Nucleus accumbens (tissue), 56 donors: ENCODE measurements at regions not wholly inside any gene's neighbourhood (a gene's known extent, or its start where the extent isn't known, plus 50 kb on each side); places are given as distances from the start of the nearest gene placed in this dataset.
"Not testable (repeated sequence)": the region's sequence is repeated elsewhere in the genome, so short reads cannot be mapped to it uniquely, and the experiment has no call there.

Experiments used
- DNase-seq, 56 donors: peaks; one replicate each; lab custom pipeline; 2025; lab: John Stamatoyannopoulos, UW

- no peak for DNase-seq
These were observed 183.9 kb downstream of the ETNK1 start for GRCh38 chr12:22808860-22809259.

GRCh38 chr12:22810036-22810435 lies 185.1 kb downstream of the ETNK1 start:
- no peak for DNase-seq

GRCh38 chr12:22812531-22812930 lies 187.6 kb downstream of the ETNK1 start:
- DNase-seq: no peak

GRCh38 chr12:22821985-22822384 lies 197.0 kb downstream of the ETNK1 start:
- no peak for DNase-seq

- DNase-seq: no peak
These were observed 201.1 kb downstream of the ETNK1 start for GRCh38 chr12:22826026-22826425.

GRCh38 chr12:22826446-22826981 lies 201.5 kb downstream of the ETNK1 start:
- DNase-seq: not testable (repeated sequence)

- DNase-seq: no peak
These were observed 203.1 kb downstream of the ETNK1 start for GRCh38 chr12:22828066-22828465.

GRCh38 chr12:22835431-22835830 lies 210.5 kb downstream of the ETNK1 start:
- DNase-seq: no peak

- no peak for DNase-seq
These were observed 225.2 kb downstream of the ETNK1 start for GRCh38 chr12:22850185-22850584.

- no peak for DNase-seq
These were observed 226.6 kb downstream of the ETNK1 start for GRCh38 chr12:22851532-22851931.

- no peak for DNase-seq
These were observed 230.5 kb downstream of the ETNK1 start for GRCh38 chr12:22855456-22855855.

- DNase-seq: no peak
These were observed 231.2 kb downstream of the ETNK1 start for GRCh38 chr12:22856178-22856577.

- no peak for DNase-seq
These were observed 234.0 kb downstream of the ETNK1 start for GRCh38 chr12:22858849-22859570.

GRCh38 chr12:22860926-22861325 lies 236.0 kb downstream of the ETNK1 start:
- no peak for DNase-seq

- DNase-seq: no peak
These were observed 240.9 kb downstream of the ETNK1 start for GRCh38 chr12:22865822-22866221.

- DNase-seq: no peak
These were observed 241.4 kb downstream of the ETNK1 start for GRCh38 chr12:22866406-22866805.

- no peak for DNase-seq
These were observed 249.2 kb downstream of the ETNK1 start for GRCh38 chr12:22874151-22874550.

- no peak for DNase-seq
These were observed 251.3 kb downstream of the ETNK1 start for GRCh38 chr12:22876262-22876661.

- no peak for DNase-seq
These were observed 254.2 kb downstream of the ETNK1 start for GRCh38 chr12:22879203-22879602.

GRCh38 chr12:22880331-22880730 lies 255.4 kb downstream of the ETNK1 start:
- DNase-seq: no peak

- no peak for DNase-seq
These were observed 255.8 kb downstream of the ETNK1 start for GRCh38 chr12:22880807-22881206.

- no peak for DNase-seq
These were observed 257.0 kb downstream of the ETNK1 start for GRCh38 chr12:22881878-22882385.
